K562 (cell line): ENCODE measurements at regions not wholly inside any gene's neighbourhood (a gene's known extent, or its start where the extent isn't known, plus 50 kb on each side); places are given as distances from the start of the nearest gene placed in this dataset.
A peak's percentile ranks its signal among the peaks of the same experiment; 100 is the strongest.

Experiments used
- ATAC-seq: fragments of 200-7000 bp; cut with Tn5 transposase; 3 replicates; pipeline ENCODE4 v1.9.1; 2020; ENCODE audit warnings: moderate library complexity
- BruUV-seq: library from RNA; stranded (reverse); fragments of 400-500 nt; replicated peaks from 2 replicates; lab custom pipeline; 2021; lab: Mats Ljungman, UMichigan
- CTCF ChIA-PET: fragments of 300-600 bp; formaldehyde crosslinking; extraction: SDS; loops from one replicate; lab custom pipeline; 2021; ENCODE audit warnings: low intra/inter-chr PET ratio; lab: Yijun Ruan, JAX
- POLR2A ChIA-PET: fragments of 300-600, 350-650 bp; sonication (Branson Sonifier 250); formaldehyde crosslinking; extraction: SDS; loops from one replicate; lab custom pipeline; 2021; ENCODE audit warnings: antibody characterized with exemption, inconsistent platforms; lab: Yijun Ruan, JAX
- DNase-seq, 4 experiments: peaks; one replicate each; pipeline versions ENCODE4 v3.0.0 to v3.0.0-alpha.2; 2011 to 2018; ENCODE audit warnings: low spot score in 3 of 4, mixed read lengths in 3 of 4; ENCODE audit errors: extremely low read depth in 1 of 4
- FAIRE-seq: peaks from 2 replicates; lab custom pipeline; 2011; peaks lifted over from hg19 to GRCh38; lab: Jason Lieb, UNC
- H2AFZ ChIP-seq: 2 replicates; pipeline ENCODE4 v1.6.0; 2011; ENCODE audit warnings: low read depth, low read length, control low read depth, inconsistent platforms
- H3K27ac ChIP-seq: fragments of 200-600 bp; 3 replicates; pipeline ENCODE4 v1.8.0; 2011; ENCODE audit warnings: low read depth, mild to moderate bottlenecking, control low read depth, inconsistent platforms, low read length, moderate library complexity, mixed read lengths; ENCODE audit errors: extremely low read depth
- H3K27me3 ChIP-seq, 2 experiments: fragments of 300-600 bp in 1 of 2; 2 replicates in 1 of 2; 3 replicates in 1 of 2; pipeline versions ENCODE4 v1.6.0 to v1.8.0; 2011; ENCODE audit warnings: inconsistent platforms in 2 of 2, low read length in 2 of 2, mild to moderate bottlenecking in 1 of 2, mixed read lengths in 1 of 2, moderate library complexity in 1 of 2; ENCODE audit not compliant: control insufficient read depth in 2 of 2, insufficient read depth in 2 of 2
- H3K36me3 ChIP-seq: fragments of 300-600 bp; 3 replicates; pipeline ENCODE4 v1.8.0; 2011; ENCODE audit warnings: mild to moderate bottlenecking, low read length, inconsistent platforms; ENCODE audit not compliant: control insufficient read depth, insufficient read depth
- H3K4me1 ChIP-seq, 2 experiments: fragments of 200-600 bp in 1 of 2; replicated peaks in 1 of 2; 2 replicates in 1 of 2; 3 replicates in 1 of 2; pipeline versions ENCODE4 v1.5.1 to v1.8.0; 2011; ENCODE audit warnings: inconsistent platforms in 2 of 2, low read length in 2 of 2, mild to moderate bottlenecking in 1 of 2, mixed read lengths in 1 of 2, moderate library complexity in 1 of 2; ENCODE audit not compliant: control insufficient read depth in 2 of 2, insufficient read depth in 2 of 2
- H3K4me2 ChIP-seq: 2 replicates; pipeline ENCODE4 v1.6.1; 2011; ENCODE audit warnings: low read length, control low read depth, inconsistent platforms, mixed read lengths; ENCODE audit not compliant: insufficient read depth
- H3K4me3 ChIP-seq: fragments of 200-600 bp; sonication (generic), shearing (Covaris generic); 2 replicates; pipeline ENCODE4 v1.5.1; 2016; ENCODE audit warnings: control low read depth, inconsistent platforms
- H3K79me2 ChIP-seq: fragments of 200-600 bp; 3 replicates; pipeline ENCODE4 v1.8.0; 2011; ENCODE audit warnings: low read length, inconsistent platforms; ENCODE audit not compliant: control insufficient read depth, insufficient read depth
- H3K9ac ChIP-seq, 2 experiments: 2 replicates each; pipeline versions ENCODE4 v1.6.0 to v1.6.1; 2011; ENCODE audit warnings: low read depth in 2 of 2, low read length in 2 of 2, control low read depth in 1 of 2, inconsistent platforms in 1 of 2, mild to moderate bottlenecking in 1 of 2, mixed read lengths in 1 of 2; ENCODE audit not compliant: insufficient read depth in 1 of 2
- H3K9me1 ChIP-seq: one replicate; pipeline ENCODE4 v1.6.0; 2011; ENCODE audit warnings: inconsistent platforms, mild to moderate bottlenecking, low read length, moderate library complexity; ENCODE audit not compliant: control insufficient read depth, insufficient read depth
- H3K9me3 ChIP-seq: replicated peaks from 2 replicates; pipeline ENCODE4 v1.5.1; 2011; ENCODE audit warnings: low read depth, low read length, inconsistent platforms; ENCODE audit not compliant: control insufficient read depth, insufficient read depth
- H4K20me1 ChIP-seq: replicated peaks from 2 replicates; pipeline ENCODE4 v1.6.1; 2011; ENCODE audit warnings: low read length, inconsistent platforms, mixed read lengths; ENCODE audit not compliant: control insufficient read depth, insufficient read depth
- CCNT2 ChIP-seq: IDR thresholded peaks from 2 replicates; pipeline ENCODE4 v1.6.1; 2011; ENCODE audit warnings: borderline replicate concordance, low read depth, mild to moderate bottlenecking, moderate library complexity, mixed read lengths, low read length; ENCODE audit not compliant: insufficient read length; ENCODE audit errors: extremely low read depth
- FOXM1 ChIP-seq, 2 experiments: fragments of 450-650 bp in 1 of 2; sonication (generic) in 1 of 2; formaldehyde crosslinking in 1 of 2; IDR thresholded peaks; 2 replicates each; pipeline versions ENCODE4 v1.6.1 to v1.9.0; 2017 to 2022; ENCODE audit warnings: low read depth in 2 of 2, mild to moderate bottlenecking in 2 of 2, missing genetic modification reagents in 1 of 2, moderate library complexity in 1 of 2
- MXI1 ChIP-seq: IDR thresholded peaks from 2 replicates; pipeline ENCODE4 v1.6.1; 2011; ENCODE audit warnings: low read depth, mild to moderate bottlenecking, improper control_type of control experiment, low read length
- NCOA6 ChIP-seq: fragments of 450-650 bp; IDR thresholded peaks from 2 replicates; pipeline ENCODE4 v1.6.1; 2017; ENCODE audit warnings: mild to moderate bottlenecking
- NCOR1 ChIP-seq: fragments of 450-650 bp; IDR thresholded peaks from 2 replicates; pipeline ENCODE4 v1.6.1; 2016; ENCODE audit warnings: mild to moderate bottlenecking, moderate library complexity
- RAD21 ChIP-seq, 2 experiments: fragments of 250-450 bp in 1 of 2; fragments of 450-650 bp in 1 of 2; sonication (Bioruptor Pico) in 1 of 2; formaldehyde crosslinking in 1 of 2; IDR thresholded peaks in 1 of 2; conservative IDR thresholded peaks in 1 of 2; 2 replicates each; pipeline versions ENCODE4 v1.4.0 to v1.8.0; 2020 to 2022; ENCODE audit warnings: mild to moderate bottlenecking in 2 of 2, moderate library complexity in 1 of 2
- WGBS: fragments of 100-300 bp; shearing (Covaris generic); methylation state at CpG from one replicate; pipeline ENCODE4 v1.1.6; 2016; ENCODE audit warnings: low coverage, mixed read lengths; ENCODE audit not compliant: insufficient coverage; ENCODE audit errors: missing lambda C conversion rate; 5-methylcytosine and 5-hydroxymethylcytosine counted together
- in situ Hi-C: fragments of 300-500 bp; cut with MboI; formaldehyde crosslinking; loops from 4 replicates; pipeline ENCODE4 v1.15.0; 2018; ENCODE audit warnings: inconsistent platforms, mixed read lengths
- intact Hi-C: fragments of 100-400 bp; cut with micrococcal nuclease; formaldehyde crosslinking; loops from 2 replicates; pipeline ENCODE4 v1.14.2; 2022
- TF ChIP-seq, protein P1 (sequence below): IDR thresholded peaks from 2 replicates; pipeline ENCODE4 v1.6.1; 2012; ENCODE audit warnings: low read depth, low read length, improper control_type of control experiment, borderline replicate concordance
- TF ChIP-seq, protein P2 (sequence below): fragments of 250-450 bp; sonication (Bioruptor Pico); IDR thresholded peaks from 2 replicates; pipeline ENCODE4 v1.5.0; 2020; ENCODE audit warnings: mild to moderate bottlenecking
- TF ChIP-seq, protein P3 (sequence below), 2 experiments: fragments of 450-650 bp; IDR thresholded peaks; 2 replicates each; pipeline ENCODE4 v1.6.1; 2016

- no peaks in the 10 kb centered on the region for H3K36me3 ChIP-seq
- ChIA-PET CTCF (no interaction called here), POLR2A (interaction anchor here (0.7 kb wide), 1 partner anchor 12 kb away, joined by 3 read pairs; no protein-coding TSS in a partner anchor)
- no peak overlapping the region for H2AFZ ChIP-seq
- no peaks in the 10 kb centered on the region for H3K79me2 ChIP-seq
- H3K9ac ChIP-seq = no peak overlapping the region
- H3K4me3 ChIP-seq = no peak overlapping the region
- no peak overlapping the region for H3K27ac ChIP-seq
- no peak for FAIRE-seq
- BruUV-seq = no TSS peak
- no peak overlapping the region for H3K4me2 ChIP-seq
- 0% methylated on average over 4 of the region's 4 CpGs for WGBS
- peak; percentile 17 to 34; a peak in 2 of 4 replicates for TF ChIP-seq RAD21 (CRISPR knock-in tag; conservative IDR thresholded peaks at IDR 0.05 in 1 of 2, IDR thresholded peaks at IDR 0.05 in 1 of 2)
- TF ChIP-seq NCOA6 = no peak
- no peaks in the 10 kb centered on the region for H3K27me3 ChIP-seq
- H4K20me1 ChIP-seq = no peaks in the 10 kb centered on the region
- intact Hi-C loops = no loop called here
- H3K9me3 ChIP-seq = no peaks in the 10 kb centered on the region
- in situ Hi-C loops = no loop called here
- H3K4me1 ChIP-seq = no peaks in the 10 kb centered on the region
- no peak for ATAC-seq
- peak in 2 of 4 experiments; percentile 2 to 4 for DNase-seq
- no peaks in the 10 kb centered on the region for H3K9me1 ChIP-seq
These were observed 129.4 kb downstream of the PCDH20 start for GRCh38 chr13:61286148-61286745.

GRCh38 chr13:61277586-61278276, 137.9 kb downstream of the PCDH20 start:
- Histone ChIP-seq H3K27me3 (no peaks in the 10 kb centered on the region), H3K4me3 (no peak overlapping the region), H4K20me1 (no peaks in the 10 kb centered on the region), H3K9ac (no peak overlapping the region), H2AFZ (no peak overlapping the region), H3K79me2 (no peaks in the 10 kb centered on the region), H3K36me3 (no peaks in the 10 kb centered on the region), H3K4me1 (no peaks in the 10 kb centered on the region), H3K4me2 (no peak overlapping the region), H3K27ac (no peak overlapping the region), H3K9me1 (no peaks in the 10 kb centered on the region), H3K9me3 (no peaks in the 10 kb centered on the region)
- 3% methylated on average over 5 of the region's 5 CpGs for WGBS
- FAIRE-seq (no peak), ATAC-seq (no peak), DNase-seq (no peak)
- intact Hi-C loops = no loop called here
- in situ Hi-C loops = no loop called here
- ChIA-PET CTCF (no interaction called here), POLR2A (no interaction called here)
- BruUV-seq = no TSS peak
- TF ChIP-seq, protein P1, sequence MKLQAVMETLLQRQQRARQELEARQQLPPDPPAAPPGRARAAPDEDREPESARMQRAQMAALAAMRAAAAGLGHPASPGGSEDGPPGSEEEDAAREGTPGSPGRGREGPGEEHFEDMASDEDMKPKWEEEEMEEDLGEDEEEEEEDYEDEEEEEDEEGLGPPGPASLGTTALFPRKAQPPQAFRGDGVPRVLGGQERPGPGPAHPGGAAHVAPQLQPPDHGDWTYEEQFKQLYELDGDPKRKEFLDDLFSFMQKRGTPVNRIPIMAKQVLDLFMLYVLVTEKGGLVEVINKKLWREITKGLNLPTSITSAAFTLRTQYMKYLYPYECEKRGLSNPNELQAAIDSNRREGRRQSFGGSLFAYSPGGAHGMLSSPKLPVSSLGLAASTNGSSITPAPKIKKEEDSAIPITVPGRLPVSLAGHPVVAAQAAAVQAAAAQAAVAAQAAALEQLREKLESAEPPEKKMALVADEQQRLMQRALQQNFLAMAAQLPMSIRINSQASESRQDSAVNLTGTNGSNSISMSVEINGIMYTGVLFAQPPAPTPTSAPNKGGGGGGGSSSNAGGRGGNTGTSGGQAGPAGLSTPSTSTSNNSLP = no peak
- TF ChIP-seq, protein P2, sequence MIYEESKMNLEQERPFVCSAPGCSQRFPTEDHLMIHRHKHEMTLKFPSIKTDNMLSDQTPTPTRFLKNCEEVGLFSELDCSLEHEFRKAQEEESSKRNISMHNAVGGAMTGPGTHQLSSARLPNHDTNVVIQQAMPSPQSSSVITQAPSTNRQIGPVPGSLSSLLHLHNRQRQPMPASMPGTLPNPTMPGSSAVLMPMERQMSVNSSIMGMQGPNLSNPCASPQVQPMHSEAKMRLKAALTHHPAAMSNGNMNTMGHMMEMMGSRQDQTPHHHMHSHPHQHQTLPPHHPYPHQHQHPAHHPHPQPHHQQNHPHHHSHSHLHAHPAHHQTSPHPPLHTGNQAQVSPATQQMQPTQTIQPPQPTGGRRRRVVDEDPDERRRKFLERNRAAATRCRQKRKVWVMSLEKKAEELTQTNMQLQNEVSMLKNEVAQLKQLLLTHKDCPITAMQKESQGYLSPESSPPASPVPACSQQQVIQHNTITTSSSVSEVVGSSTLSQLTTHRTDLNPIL (CRISPR knock-in tag) = no peak
- TF ChIP-seq, protein P3, sequence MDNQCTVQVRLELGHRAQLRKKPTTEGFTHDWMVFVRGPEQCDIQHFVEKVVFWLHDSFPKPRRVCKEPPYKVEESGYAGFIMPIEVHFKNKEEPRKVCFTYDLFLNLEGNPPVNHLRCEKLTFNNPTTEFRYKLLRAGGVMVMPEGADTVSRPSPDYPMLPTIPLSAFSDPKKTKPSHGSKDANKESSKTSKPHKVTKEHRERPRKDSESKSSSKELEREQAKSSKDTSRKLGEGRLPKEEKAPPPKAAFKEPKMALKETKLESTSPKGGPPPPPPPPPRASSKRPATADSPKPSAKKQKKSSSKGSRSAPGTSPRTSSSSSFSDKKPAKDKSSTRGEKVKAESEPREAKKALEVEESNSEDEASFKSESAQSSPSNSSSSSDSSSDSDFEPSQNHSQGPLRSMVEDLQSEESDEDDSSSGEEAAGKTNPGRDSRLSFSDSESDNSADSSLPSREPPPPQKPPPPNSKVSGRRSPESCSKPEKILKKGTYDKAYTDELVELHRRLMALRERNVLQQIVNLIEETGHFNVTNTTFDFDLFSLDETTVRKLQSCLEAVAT (IDR thresholded peaks at IDR 0.05) = no peak
- TF ChIP-seq MXI1 (no peak), FOXM1 (IDR thresholded peaks at IDR 0.05; ENCODE audit: low read depth) (no peak), FOXM1 (CRISPR knock-in tag; IDR thresholded peaks at IDR 0.05; ENCODE audit: low read depth) (no peak), CCNT2 (no peak), NCOR1 (no peak)
